GM13977 (cell line): ENCODE measurements at regions not wholly inside any gene's neighbourhood (a gene's known extent, or its start where the extent isn't known, plus 50 kb on each side); places are given as distances from the start of the nearest gene placed in this dataset.

Source experiments
- DNase-seq: peaks from one replicate; pipeline ENCODE4 v3.0.0; 2012; ENCODE audit warnings: low spot score
- in situ Hi-C: fragments of 300-500 bp; cut with MboI; formaldehyde crosslinking; loops from one replicate; pipeline ENCODE4 v1.12.0; 2022; ENCODE audit warnings: low sequenced_read_pairs, low pct_unique_long_range_greater_than_20kb, mixed read lengths, inconsistent platforms; ENCODE audit not compliant: unreplicated experiment
- TF ChIP-seq, protein P1 (sequence below): IDR thresholded peaks from 2 replicates; pipeline ENCODE4 v1.5.1; 2012; ENCODE audit warnings: mild to moderate bottlenecking, control low read depth; ENCODE audit not compliant: insufficient read depth; ENCODE audit errors: extremely low read depth, missing control alignments

DNA sequence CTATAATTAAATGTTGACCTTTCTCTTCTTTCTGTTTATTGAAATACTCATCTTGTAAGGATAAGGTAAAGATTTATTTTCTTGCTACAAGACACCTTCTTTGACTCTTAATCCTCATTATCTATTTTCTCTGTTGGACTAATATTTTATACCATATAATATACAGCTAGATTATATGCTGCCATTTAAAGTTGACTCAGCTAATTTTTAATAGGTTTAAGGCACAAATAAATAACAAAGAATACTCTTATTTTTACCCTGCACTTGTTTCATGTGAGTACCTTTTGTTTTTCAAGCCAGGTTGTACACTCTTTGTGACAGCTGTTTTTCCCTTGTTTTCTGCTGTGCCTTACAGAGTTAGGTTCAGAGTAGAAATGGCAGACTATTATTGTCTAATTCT lies 83.9 kb upstream of the ASCC3 start:
- in situ Hi-C loops, result no loop called here
- TF ChIP-seq, protein P1, sequence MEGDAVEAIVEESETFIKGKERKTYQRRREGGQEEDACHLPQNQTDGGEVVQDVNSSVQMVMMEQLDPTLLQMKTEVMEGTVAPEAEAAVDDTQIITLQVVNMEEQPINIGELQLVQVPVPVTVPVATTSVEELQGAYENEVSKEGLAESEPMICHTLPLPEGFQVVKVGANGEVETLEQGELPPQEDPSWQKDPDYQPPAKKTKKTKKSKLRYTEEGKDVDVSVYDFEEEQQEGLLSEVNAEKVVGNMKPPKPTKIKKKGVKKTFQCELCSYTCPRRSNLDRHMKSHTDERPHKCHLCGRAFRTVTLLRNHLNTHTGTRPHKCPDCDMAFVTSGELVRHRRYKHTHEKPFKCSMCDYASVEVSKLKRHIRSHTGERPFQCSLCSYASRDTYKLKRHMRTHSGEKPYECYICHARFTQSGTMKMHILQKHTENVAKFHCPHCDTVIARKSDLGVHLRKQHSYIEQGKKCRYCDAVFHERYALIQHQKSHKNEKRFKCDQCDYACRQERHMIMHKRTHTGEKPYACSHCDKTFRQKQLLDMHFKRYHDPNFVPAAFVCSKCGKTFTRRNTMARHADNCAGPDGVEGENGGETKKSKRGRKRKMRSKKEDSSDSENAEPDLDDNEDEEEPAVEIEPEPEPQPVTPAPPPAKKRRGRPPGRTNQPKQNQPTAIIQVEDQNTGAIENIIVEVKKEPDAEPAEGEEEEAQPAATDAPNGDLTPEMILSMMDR, result no peak
- DNase-seq, result no peak

DNA sequence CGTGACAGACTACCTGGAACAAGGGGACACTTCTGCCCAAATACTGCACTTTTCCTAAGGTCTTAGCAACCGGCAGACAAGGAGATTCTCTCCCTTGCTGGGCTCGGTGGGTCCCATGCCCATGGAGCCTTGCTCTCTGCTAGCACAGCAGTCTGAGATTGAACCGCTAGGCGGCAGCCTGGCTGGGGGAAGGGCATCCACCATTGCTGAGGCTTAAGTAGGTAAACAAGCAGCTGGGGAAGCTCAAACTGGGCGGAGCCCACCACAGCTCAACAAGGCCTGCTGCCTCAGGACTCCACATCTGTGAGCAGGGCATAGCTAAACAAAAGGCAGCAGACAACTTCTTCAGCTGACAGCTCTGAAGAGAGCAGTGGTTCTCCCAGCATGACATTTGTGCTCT lies 87.8 kb upstream of the ASCC3 start:
- DNase-seq, result no peak
- in situ Hi-C loops, result no loop called here
- TF ChIP-seq, protein P1, result no peak

DNA sequence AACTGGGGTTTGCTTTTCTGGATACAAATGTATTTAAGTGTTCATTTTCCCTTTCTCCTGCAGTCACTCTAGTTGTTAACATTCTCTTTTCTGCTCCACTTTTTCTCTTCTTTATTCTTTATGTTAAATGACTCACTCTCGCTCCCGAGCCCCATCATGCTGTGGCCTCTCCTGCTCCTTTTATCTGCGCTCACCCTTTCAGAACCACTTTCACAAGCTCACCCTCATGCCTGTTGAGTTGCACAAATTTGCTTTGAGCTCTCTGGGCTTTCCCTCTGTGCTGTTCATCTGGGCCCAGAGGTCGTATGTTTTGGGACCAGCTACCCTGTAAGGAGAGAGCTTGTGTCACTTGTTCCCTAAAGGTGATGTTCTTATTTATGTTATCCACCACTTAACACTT lies 98.1 kb upstream of the ASCC3 start:
- in situ Hi-C loops, result no loop called here
- DNase-seq, result no peak
- TF ChIP-seq, protein P1, result no peak

DNA sequence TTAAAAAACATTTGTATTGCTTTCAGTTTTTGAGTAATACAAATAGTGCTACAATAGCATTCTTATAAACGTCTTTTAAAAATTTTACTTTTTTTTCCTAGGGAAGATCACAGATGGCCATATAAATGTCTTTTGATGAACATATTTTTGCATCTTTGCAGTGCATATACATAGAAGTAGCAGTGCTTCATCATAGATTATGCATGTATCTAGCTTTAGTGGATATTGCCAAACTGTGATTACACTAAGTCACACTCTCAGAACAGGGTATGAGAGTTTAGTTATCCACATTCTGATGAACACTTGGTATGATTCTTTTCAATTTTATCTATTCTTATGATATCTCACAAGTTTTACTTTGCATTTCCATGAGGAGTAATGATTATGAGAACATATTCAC lies 99.8 kb upstream of the ASCC3 start:
- no peak for DNase-seq
- TF ChIP-seq, protein P1, result no peak
- in situ Hi-C loops, result no loop called here

DNA sequence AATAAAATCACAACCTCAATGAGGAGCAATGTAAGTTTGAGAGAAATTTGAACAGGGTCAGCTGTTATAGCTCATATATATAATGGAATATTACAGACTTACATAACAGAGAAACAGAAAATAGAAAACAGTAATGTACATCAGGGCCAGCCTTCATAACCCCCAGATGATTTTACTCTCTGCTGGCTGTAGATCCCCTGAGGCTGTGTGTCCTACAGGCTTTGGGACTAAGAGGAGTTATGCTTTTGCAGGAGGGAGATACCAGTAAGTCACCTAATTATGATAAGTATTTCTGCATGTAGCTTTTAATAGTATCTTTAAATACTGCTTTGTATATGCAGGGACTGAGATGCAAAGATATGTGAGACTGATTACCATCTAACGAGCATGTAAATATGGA lies 105.8 kb upstream of the ASCC3 start:
- DNase-seq, result no peak
- TF ChIP-seq, protein P1, result no peak
- in situ Hi-C loops, result no loop called here

DNA sequence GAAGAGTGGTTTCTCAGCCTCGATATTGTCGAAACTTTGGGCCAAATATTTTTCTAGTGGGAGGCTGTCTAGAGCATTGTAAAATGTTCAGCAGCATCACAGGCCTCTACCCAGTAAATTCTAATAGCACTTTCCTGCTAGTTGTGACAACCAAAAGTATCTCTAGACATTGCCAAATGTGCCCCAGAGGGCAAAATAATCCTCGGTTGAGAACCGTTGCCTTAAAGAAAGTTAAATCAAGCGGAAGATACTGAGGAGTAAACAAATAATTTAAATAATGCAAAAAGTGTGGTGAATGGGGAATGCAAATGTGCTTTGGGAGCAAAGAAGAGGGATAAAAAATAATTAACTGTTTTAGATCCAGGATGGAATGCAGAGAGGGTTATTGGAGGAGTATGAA lies 106.4 kb upstream of the ASCC3 start:
- TF ChIP-seq, protein P1, result no peak

DNA sequence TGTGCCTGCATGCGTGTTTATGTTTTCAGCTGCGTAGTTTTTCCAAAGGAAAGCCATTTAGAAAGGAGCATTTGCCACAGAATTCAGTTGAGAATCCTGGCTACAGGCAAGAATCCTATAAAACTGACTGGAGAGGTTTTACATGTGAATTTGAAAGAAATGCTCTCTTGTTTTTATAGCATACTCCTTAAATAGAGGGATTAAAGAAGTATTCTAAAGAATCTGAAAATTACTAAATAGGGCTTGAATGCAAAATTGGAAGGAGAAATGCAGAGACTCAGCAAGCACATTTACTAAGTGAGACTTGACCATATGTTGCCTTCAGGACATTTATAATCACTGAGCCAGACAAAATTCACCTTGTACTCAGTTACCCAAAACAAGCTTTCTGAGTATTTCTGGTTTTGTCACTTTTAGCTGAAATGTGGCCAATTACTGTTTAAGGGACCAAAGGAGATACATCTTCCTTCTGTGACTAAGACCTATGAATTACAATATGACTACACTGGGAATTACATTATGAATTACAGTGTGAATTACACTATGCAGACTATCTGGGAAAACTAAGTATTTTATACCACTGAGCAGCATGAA lies 107.4 kb upstream of the ASCC3 start:
- in situ Hi-C loops, result no loop called here
- TF ChIP-seq, protein P1, result no peak
- DNase-seq, result no peak

More for the DNA sequence above, 106.4 kb upstream of the ASCC3 start:
- no peak for DNase-seq
- in situ Hi-C loops, result no loop called here
